OCI-LY3 (cell line): ENCODE measurements at regions not wholly inside any gene's neighbourhood (a gene's known extent, or its start where the extent isn't known, plus 50 kb on each side); places are given as distances from the start of the nearest gene placed in this dataset.

Source experiments
- H2AFZ ChIP-seq: fragments of 200-600, 300-600 bp; shearing (Covaris generic); 2 replicates; pipeline ENCODE4 v1.6.0; 2014; ENCODE audit warnings: antibody characterized with exemption, low read depth, low read length
- H3K27ac ChIP-seq: fragments of 200-600, 300-600 bp; sonication (generic); 2 replicates; pipeline ENCODE4 v1.5.1; 2014; ENCODE audit warnings: mild to moderate bottlenecking, low read length, moderate library complexity, mixed read lengths
- H3K27me3 ChIP-seq: fragments of 200-600, 300-600 bp; sonication (generic); 2 replicates; pipeline ENCODE4 v1.6.1; 2014; ENCODE audit warnings: low read depth, low read length, mixed read lengths
- H3K36me3 ChIP-seq: fragments of 200-600, 300-600 bp; sonication (generic); replicated peaks from 2 replicates; pipeline ENCODE3; 2014; ENCODE audit warnings: low read depth, low read length, mixed read lengths
- H3K4me1 ChIP-seq: fragments of 300-600, 200-600 bp; sonication (generic); 2 replicates; pipeline ENCODE4 v1.6.1; 2014; ENCODE audit warnings: low read length, mixed read lengths
- H3K4me2 ChIP-seq: fragments of 200-600, 300-600 bp; sonication (generic); 2 replicates; pipeline ENCODE4 v1.6.1; 2014; ENCODE audit warnings: low read length, mixed read lengths
- H3K4me3 ChIP-seq: fragments of 300-600, 200-600 bp; sonication (generic); 2 replicates; pipeline ENCODE4 v1.5.1; 2014; ENCODE audit warnings: antibody characterized with exemption, mild to moderate bottlenecking, low read length, moderate library complexity
- H3K79me2 ChIP-seq: fragments of 300-600, 200-600 bp; shearing (Covaris generic); 2 replicates; pipeline ENCODE4 v1.6.1; 2014; ENCODE audit warnings: mild to moderate bottlenecking, low read length, mixed read lengths
- H3K9ac ChIP-seq: fragments of 300-600, 200-600 bp; shearing (Covaris generic); 2 replicates; pipeline ENCODE4 v1.6.0; 2014; ENCODE audit warnings: mild to moderate bottlenecking, low read length, moderate library complexity
- H3K9me3 ChIP-seq: fragments of 200-600, 300-600 bp; shearing (Covaris generic); 2 replicates; pipeline ENCODE4 v1.6.1; 2014; ENCODE audit warnings: low read length, mixed read lengths; ENCODE audit not compliant: insufficient read depth
- H4K20me1 ChIP-seq: fragments of 200-600, 300-600 bp; sonication (generic); 2 replicates; pipeline ENCODE4 v1.6.1; 2016; ENCODE audit warnings: low read length, mixed read lengths; ENCODE audit not compliant: insufficient read depth
- EZH2phosphoT487 ChIP-seq: fragments of 200-600 bp; shearing (Covaris generic); IDR thresholded peaks from 2 replicates; pipeline ENCODE4 v1.6.1; 2018; ENCODE audit warnings: antibody characterized with exemption, mixed run types, low read depth
- TF ChIP-seq, protein P1 (sequence below): fragments of 200-600, 300-600 bp; sonication (generic); IDR thresholded peaks from 2 replicates; pipeline ENCODE4 v1.5.1; 2014; ENCODE audit warnings: antibody characterized with exemption, low read length, low read depth

- Histone ChIP-seq H3K4me3 (no peak overlapping the region), H2AFZ (no peak overlapping the region), H3K36me3 (no peaks in the 10 kb centered on the region), H3K4me2 (no peak overlapping the region), H4K20me1 (no peaks in the 10 kb centered on the region), H3K79me2 (no peaks in the 10 kb centered on the region), H3K27ac (no peak overlapping the region), H3K4me1 (no peaks in the 10 kb centered on the region), H3K27me3 (no peaks in the 10 kb centered on the region), H3K9ac (no peak overlapping the region), H3K9me3 (no peaks in the 10 kb centered on the region)
- TF ChIP-seq EZH2phosphoT487, result no peak
- TF ChIP-seq, protein P1, sequence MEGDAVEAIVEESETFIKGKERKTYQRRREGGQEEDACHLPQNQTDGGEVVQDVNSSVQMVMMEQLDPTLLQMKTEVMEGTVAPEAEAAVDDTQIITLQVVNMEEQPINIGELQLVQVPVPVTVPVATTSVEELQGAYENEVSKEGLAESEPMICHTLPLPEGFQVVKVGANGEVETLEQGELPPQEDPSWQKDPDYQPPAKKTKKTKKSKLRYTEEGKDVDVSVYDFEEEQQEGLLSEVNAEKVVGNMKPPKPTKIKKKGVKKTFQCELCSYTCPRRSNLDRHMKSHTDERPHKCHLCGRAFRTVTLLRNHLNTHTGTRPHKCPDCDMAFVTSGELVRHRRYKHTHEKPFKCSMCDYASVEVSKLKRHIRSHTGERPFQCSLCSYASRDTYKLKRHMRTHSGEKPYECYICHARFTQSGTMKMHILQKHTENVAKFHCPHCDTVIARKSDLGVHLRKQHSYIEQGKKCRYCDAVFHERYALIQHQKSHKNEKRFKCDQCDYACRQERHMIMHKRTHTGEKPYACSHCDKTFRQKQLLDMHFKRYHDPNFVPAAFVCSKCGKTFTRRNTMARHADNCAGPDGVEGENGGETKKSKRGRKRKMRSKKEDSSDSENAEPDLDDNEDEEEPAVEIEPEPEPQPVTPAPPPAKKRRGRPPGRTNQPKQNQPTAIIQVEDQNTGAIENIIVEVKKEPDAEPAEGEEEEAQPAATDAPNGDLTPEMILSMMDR, result no peak
These were observed 308.2 kb downstream of the ADGRD1 start for GRCh38 chr12:131261906-131262305.

GRCh38 chr12:131263626-131264025 lies 309.9 kb downstream of the ADGRD1 start:
- Histone ChIP-seq H3K4me1 (no peaks in the 10 kb centered on the region), H3K36me3 (no peaks in the 10 kb centered on the region), H3K27me3 (no peaks in the 10 kb centered on the region), H2AFZ (no peak overlapping the region), H3K4me2 (no peak overlapping the region), H3K9me3 (no peaks in the 10 kb centered on the region), H3K79me2 (no peaks in the 10 kb centered on the region), H3K27ac (no peak overlapping the region), H4K20me1 (no peaks in the 10 kb centered on the region), H3K9ac (no peak overlapping the region), H3K4me3 (no peak overlapping the region)
- no peak for TF ChIP-seq EZH2phosphoT487
- TF ChIP-seq, protein P1, result no peak

DNA sequence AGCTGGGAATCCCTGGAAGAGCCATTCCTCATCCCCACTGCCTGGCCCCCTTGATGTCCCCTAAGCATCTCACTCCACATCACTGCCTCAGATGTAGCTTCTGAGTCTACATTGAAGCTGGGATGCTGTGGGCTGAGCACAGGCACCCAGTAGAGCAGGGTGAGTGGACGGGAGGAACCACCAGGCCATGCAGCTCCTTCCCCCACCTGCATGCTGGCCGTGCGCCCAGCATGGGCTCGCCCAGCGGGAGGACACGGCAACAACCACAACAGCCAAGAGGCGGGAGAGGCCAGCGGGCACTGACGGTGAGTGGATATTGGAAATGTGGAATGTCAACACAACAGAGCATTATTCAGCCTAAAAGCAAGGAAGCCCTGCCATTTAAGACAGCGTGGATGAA lies 310.9 kb downstream of the ADGRD1 start:
- Histone ChIP-seq H3K27ac (no peak overlapping the region), H3K27me3 (no peaks in the 10 kb centered on the region), H3K4me2 (no peak overlapping the region)

GRCh38 chr12:131266591-131267467 lies 313.1 kb downstream of the ADGRD1 start:
- Histone ChIP-seq H3K36me3 (no peaks in the 10 kb centered on the region), H3K79me2 (no peaks in the 10 kb centered on the region), H4K20me1 (no peaks in the 10 kb centered on the region), H3K4me3 (no peak overlapping the region), H3K4me2 (no peak overlapping the region), H3K27me3 (no peaks in the 10 kb centered on the region), H2AFZ (no peak overlapping the region), H3K4me1 (no peaks in the 10 kb centered on the region), H3K27ac (no peak overlapping the region), H3K9ac (no peak overlapping the region), H3K9me3 (no peaks in the 10 kb centered on the region)
- no peak for TF ChIP-seq EZH2phosphoT487
- TF ChIP-seq, protein P1, result no peak

More for the DNA sequence above, 310.9 kb downstream of the ADGRD1 start:
- Histone ChIP-seq H3K9ac (no peak overlapping the region), H3K9me3 (no peaks in the 10 kb centered on the region), H4K20me1 (no peaks in the 10 kb centered on the region), H3K4me3 (no peak overlapping the region), H3K36me3 (no peaks in the 10 kb centered on the region), H2AFZ (no peak overlapping the region), H3K4me1 (no peaks in the 10 kb centered on the region), H3K79me2 (no peaks in the 10 kb centered on the region)
- no peak for TF ChIP-seq EZH2phosphoT487
